HUDEP-2 (cell line): ENCODE measurements at regions not wholly inside any gene's neighbourhood (a gene's known extent, or its start where the extent isn't known, plus 50 kb on each side); places are given as distances from the start of the nearest gene placed in this dataset.
"Not testable (repeated sequence)": the region's sequence is repeated elsewhere in the genome, so short reads cannot be mapped to it uniquely, and the experiment has no call there.

Experiments used
- DNase-seq, 76 experiments: peaks; one replicate each; lab custom pipeline; 2025; ENCODE audit not compliant: unreplicated experiment in 76 of 76; lab: John Stamatoyannopoulos, UW

DNA sequence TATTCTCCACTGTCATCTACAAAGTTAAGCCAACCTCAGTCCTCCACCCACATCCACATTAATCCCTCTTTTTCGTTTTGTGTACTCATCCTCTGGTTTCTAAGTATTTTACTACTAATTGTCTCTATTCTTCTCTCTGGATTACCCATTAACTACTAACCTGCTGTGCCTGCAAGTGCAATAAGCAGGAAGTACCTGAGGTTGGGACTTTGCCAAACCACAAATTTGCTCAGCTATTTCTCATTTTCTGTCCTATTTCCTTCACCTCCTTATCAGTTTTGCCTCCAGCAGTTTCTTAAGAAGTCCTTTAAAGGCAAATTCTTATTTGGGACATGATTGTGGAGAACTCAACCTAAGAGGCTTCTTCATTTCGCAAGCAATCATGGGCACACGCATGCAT, 1708.9 kb downstream of the SLITRK5 start:
- DNase-seq, result peak in 1 of 76 experiments; percentile 0

GRCh38 chr13:89382981-89383380, 1711.8 kb downstream of the SLITRK5 start:
- DNase-seq, result no peak

DNA sequence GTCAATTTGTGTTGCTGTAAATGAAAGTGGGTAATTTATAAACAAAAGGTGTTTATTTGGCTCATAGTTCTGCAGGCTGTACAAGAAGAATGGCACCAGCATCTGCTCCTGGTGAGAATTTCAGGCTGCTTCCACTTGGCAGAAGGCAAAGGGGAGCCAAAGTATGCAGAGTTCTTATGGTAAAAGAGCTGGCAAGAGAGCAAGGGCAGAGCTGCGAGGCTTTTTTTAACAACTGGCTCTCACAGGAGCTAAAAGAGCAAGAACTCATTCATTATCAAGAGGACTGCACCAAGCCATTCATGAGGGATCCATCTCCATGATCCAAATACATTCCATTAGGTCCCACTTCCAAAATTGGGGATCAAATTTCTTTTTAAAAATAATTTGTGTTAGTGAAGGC, 1712.7 kb downstream of the SLITRK5 start:
- no peak for DNase-seq

DNA sequence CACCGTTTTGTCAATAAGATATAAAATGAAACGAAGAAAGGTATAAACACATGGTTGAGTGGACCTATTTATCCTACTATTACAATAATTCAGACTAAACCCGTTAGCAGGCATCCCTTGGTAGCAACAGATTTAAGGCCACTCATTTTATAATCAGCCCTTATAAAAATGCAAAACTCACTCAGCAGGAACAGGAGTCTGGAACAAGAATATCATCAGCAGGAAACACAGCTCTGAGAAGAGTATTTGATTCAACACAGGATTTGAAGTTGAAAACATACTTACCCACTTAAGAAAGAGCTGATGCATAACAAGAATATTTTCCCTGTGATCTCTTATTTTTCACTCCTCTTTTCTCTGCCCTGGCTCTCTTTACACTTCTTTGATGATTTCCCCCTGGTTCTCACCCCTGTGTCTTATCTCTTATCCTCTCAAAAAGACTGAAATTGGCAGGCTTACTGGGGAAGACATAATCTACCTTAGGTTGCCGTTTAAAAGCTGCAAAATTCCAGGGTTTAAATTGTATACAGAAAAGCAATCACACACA, 1722.7 kb downstream of the SLITRK5 start:
- DNase-seq, result no peak

GRCh38 chr13:89401264-89401675, 1730.1 kb downstream of the SLITRK5 start:
- peak in 1 of 76 experiments; percentile 1 for DNase-seq

- no peak for DNase-seq
Measured at GRCh38 chr13:89402211-89402610, 1731.0 kb downstream of the SLITRK5 start.

- not testable (repeated sequence) for DNase-seq
Measured at GRCh38 chr13:89406096-89406495, 1734.9 kb downstream of the SLITRK5 start.

DNA sequence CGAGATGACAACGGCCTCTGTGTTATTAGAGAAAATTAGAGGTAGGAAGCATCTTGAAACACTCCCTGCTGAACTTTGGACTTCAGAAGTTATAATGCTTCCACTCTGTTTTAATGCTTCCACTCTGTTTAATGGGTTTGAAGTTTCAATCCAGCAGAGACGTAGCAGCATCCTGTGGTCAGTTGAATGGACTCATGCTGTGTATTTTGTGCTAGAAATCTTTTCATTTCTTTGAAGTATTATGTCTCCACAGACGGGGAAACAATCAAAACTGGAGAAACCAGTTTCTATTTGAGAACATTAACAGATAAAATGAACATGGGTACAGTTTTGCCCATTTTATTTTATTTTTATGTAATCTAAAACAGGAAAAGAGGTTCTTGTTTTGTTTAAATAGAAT, 1736.2 kb downstream of the SLITRK5 start:
- DNase-seq, result no peak

- DNase-seq, result no peak
Measured at GRCh38 chr13:89432997-89433396, 1761.8 kb downstream of the SLITRK5 start.

DNA sequence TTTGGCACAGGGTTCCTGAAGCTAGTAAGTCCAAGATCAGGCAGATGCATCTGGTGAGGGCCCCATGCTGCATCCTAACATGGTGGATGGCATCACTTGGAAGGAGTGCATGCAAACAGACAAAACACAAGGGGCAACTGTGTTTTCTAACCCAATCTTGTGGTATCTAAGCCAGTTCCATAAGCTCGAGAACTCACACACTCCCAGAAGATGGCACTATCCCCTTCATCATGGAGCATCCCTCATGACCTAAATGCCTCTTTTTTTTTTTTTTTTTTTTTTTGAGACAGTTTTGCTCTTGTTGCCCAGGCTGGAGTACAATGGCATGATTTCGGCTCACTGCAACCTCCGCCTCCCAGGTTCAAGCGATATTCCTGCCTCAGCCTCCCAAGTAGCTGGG, 1763.5 kb downstream of the SLITRK5 start:
- not testable (repeated sequence) for DNase-seq

DNA sequence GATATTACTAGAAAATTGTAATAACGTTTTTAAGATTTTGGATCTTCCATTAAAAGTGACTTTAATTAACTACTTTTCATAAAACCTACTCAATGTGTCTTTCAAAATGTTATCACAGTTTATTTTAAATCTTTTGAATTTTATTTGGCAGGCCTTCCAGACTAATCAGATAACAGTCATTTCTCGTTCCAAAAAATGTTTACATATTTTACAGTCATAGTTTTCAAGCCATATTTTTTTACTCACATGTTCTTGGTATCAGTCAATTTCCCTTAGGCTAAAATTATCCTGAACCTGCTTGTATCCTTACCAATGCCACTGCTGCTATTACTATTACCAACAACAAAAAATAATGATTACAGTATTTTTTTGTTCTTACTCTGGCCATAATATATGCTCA, 1783.5 kb downstream of the SLITRK5 start:
- DNase-seq, result no peak

DNA sequence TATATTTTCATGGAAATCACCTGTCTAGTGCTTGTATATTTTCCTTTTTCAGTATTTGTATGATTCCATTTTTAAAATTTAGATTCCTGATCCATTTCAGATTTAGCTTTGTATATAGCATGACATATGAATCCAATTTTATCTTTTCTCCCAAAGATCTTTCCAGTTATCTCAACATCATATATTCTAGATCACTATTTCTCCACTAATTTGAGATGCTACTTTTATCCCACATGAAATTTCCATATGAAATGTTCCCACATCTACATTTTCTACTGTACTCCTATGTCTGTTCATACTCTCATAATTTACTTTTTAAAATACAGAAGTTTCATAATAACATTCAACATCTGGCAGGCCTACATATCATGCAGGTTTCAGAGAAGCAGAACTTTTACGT, 1784.1 kb downstream of the SLITRK5 start:
- DNase-seq, result no peak

GRCh38 chr13:89455741-89456140, 1784.6 kb downstream of the SLITRK5 start:
- no peak for DNase-seq

- DNase-seq, result no peak
Measured at GRCh38 chr13:89457977-89458376, 1786.8 kb downstream of the SLITRK5 start.

DNA sequence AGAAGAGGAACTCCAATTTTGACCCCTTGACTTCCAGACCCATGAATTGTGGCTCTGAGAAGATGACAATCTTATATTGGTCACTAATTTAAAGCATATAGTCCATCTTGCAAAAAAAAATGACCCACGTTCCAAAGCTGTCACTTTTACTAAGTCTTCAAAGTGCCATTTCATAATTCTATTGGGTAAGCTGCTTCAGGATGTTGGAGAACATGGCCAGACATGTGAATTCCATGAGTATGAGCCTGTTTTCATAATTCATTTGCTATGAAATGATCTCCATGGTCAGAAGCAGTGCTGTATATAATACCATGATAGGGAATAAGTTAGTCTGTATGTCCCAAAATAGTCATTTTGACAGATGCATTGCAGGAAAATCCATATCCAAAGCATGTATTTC, 1787.3 kb downstream of the SLITRK5 start:
- DNase-seq, result no peak

- not testable (repeated sequence) for DNase-seq
Measured at GRCh38 chr13:89460895-89461294, 1789.7 kb downstream of the SLITRK5 start.

- DNase-seq, result no peak
Measured at GRCh38 chr13:89465366-89465765, 1794.2 kb downstream of the SLITRK5 start.

GRCh38 chr13:89468081-89468480, 1796.9 kb downstream of the SLITRK5 start:
- DNase-seq, result no peak

DNA sequence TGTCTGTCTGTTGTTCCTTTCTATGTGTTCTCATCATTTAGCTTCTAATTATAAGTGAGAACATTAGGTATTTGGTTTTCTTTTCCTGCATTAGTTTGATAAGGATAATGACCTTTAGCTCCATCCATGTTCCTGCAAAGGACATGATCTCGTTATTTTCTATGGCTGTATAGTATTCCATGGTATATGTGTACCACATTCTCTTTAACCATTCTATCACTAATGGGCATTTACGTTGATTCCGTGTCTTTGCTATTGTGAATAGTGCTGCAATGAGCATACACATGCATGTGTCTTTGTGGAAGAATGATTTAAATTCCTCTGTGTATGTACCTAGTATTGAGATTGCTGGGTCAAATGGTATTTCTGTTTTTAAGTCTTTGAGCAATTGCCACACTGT, 1799.7 kb downstream of the SLITRK5 start:
- DNase-seq, result no peak

- no peak for DNase-seq
Measured at GRCh38 chr13:89474432-89474831, 1803.3 kb downstream of the SLITRK5 start.

GRCh38 chr13:89486065-89486464, 1814.9 kb downstream of the SLITRK5 start:
- DNase-seq, result no peak

DNA sequence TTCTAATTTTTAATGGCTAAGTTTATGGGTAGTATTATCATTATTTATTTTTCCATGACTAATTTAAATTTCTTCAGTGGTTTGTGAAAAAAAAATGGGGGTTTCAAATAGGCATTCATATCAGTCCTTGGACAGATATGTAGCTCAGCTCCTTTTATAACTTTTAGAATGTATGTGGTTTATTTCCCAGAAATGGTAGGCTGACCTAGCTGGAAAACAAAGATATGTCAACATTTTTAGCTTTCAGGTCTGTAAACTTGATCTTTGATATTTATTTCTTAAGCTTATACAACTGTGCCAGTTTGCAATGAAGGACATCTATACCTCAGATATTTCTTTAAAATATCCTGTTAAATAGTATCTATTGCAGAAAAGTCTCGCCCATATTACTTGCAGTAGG, 1815.5 kb downstream of the SLITRK5 start:
- no peak for DNase-seq

- DNase-seq, result no peak
Measured at GRCh38 chr13:89490661-89491060, 1819.5 kb downstream of the SLITRK5 start.
